GM12878 (cell line): ENCODE measurements at regions not wholly inside any gene's neighbourhood (a gene's known extent, or its start where the extent isn't known, plus 50 kb on each side); places are given as distances from the start of the nearest gene placed in this dataset.

Source experiments
- ATAC-seq: fragments of 200-7000 bp; cut with Tn5 transposase; 3 replicates; pipeline ENCODE4 v1.9.1; 2020; ENCODE audit warnings: mild to moderate bottlenecking, moderate library complexity
- BruUV-seq: library from RNA; stranded (reverse); fragments of 400-500 nt; replicated peaks from 2 replicates; lab custom pipeline; 2021; lab: Mats Ljungman, UMichigan
- CTCF ChIA-PET: fragments of 300-600 bp; sonication (Branson Sonifier 250); formaldehyde crosslinking; extraction: SDS; loops from one replicate; lab custom pipeline; 2021; ENCODE audit warnings: inconsistent platforms; lab: Yijun Ruan, JAX
- POLR2A ChIA-PET: fragments of 350-600 bp; formaldehyde crosslinking; extraction: SDS; loops from one replicate; lab custom pipeline; 2021; ENCODE audit warnings: inconsistent platforms; lab: Charles Lee
- RAD21 ChIA-PET: fragments of 300-600 bp; sonication (Branson Sonifier 250); formaldehyde crosslinking; loops from one replicate; lab custom pipeline; 2023; ENCODE audit warnings: antibody characterized with exemption; ENCODE audit not compliant: unreplicated experiment; lab: Charles Lee
- SMC1A ChIA-PET: fragments of 300-600 bp; sonication (Branson Sonifier 250); formaldehyde crosslinking; loops from one replicate; lab custom pipeline; 2023; ENCODE audit not compliant: unreplicated experiment, uncharacterized antibody; lab: Charles Lee
- DNase-seq: peaks from one replicate; pipeline ENCODE4 v3.0.0-alpha.2; 2011; ENCODE audit warnings: low read depth, low spot score
- FAIRE-seq: peaks from 3 replicates; lab custom pipeline; 2011; peaks lifted over from hg19 to GRCh38; lab: Jason Lieb, UNC
- H2AFZ ChIP-seq: 2 replicates; pipeline ENCODE4 v1.6.0; 2011; ENCODE audit warnings: low read depth, low read length, control low read depth; ENCODE audit not compliant: control insufficient read depth
- H3K27ac ChIP-seq: 2 replicates; pipeline ENCODE4 v1.5.1; 2011; ENCODE audit warnings: control low read depth; ENCODE audit not compliant: control insufficient read depth, insufficient read depth
- H3K27me3 ChIP-seq, 2 experiments: replicated peaks in 1 of 2; 2 replicates each; pipeline versions ENCODE4 v1.6.0 to v1.6.1; 2011; ENCODE audit warnings: low read length in 1 of 2; ENCODE audit not compliant: control insufficient read depth in 2 of 2, insufficient read depth in 2 of 2
- H3K36me3 ChIP-seq, 2 experiments: 2 replicates each; pipeline ENCODE4 v1.5.1; 2011; ENCODE audit warnings: low read length in 1 of 2; ENCODE audit not compliant: control insufficient read depth in 2 of 2, insufficient read depth in 2 of 2
- H3K4me1 ChIP-seq: 2 replicates; pipeline ENCODE4 v1.6.1; 2011; ENCODE audit warnings: mild to moderate bottlenecking, low read length, moderate library complexity, mixed read lengths; ENCODE audit not compliant: control insufficient read depth, insufficient read depth
- H3K4me2 ChIP-seq: 2 replicates; pipeline ENCODE4 v1.6.0; 2011; ENCODE audit warnings: control low read depth; ENCODE audit not compliant: control insufficient read depth, insufficient read depth
- H3K4me3 ChIP-seq: fragments of 200-600 bp; sonication (generic); 2 replicates; pipeline ENCODE4 v1.5.1; 2016
- H3K79me2 ChIP-seq: 2 replicates; pipeline ENCODE4 v1.6.0; 2011; ENCODE audit warnings: low read length; ENCODE audit not compliant: control insufficient read depth, insufficient read depth
- H3K9ac ChIP-seq: 2 replicates; pipeline ENCODE4 v1.8.0; 2011; ENCODE audit warnings: low read length, control low read depth, mixed read lengths; ENCODE audit not compliant: control insufficient read depth, insufficient read depth
- H3K9me3 ChIP-seq: replicated peaks from 3 replicates; pipeline ENCODE4 v1.5.1; 2011; ENCODE audit warnings: mild to moderate bottlenecking, low read length; ENCODE audit not compliant: control insufficient read depth, insufficient read depth
- H4K20me1 ChIP-seq: 2 replicates; pipeline ENCODE4 v1.6.0; 2011; ENCODE audit not compliant: control insufficient read depth, insufficient read depth
- BACH1 ChIP-seq: fragments of 450-650 bp; IDR thresholded peaks from 2 replicates; pipeline ENCODE4 v1.6.1; 2017; ENCODE audit warnings: mild to moderate bottlenecking, borderline replicate concordance
- CBX3 ChIP-seq: fragments of 200-600 bp; sonication (generic); IDR thresholded peaks from 2 replicates; pipeline ENCODE4 v1.6.1; 2016; ENCODE audit warnings: low read depth, borderline replicate concordance
- CHD2 ChIP-seq: IDR thresholded peaks from 2 replicates; pipeline ENCODE4 v1.6.1; 2011; ENCODE audit warnings: low read depth, low read length, improper control_type of control experiment, borderline replicate concordance
- DPF2 ChIP-seq: fragments of 450-650 bp; IDR thresholded peaks from 2 replicates; pipeline ENCODE4 v1.6.1; 2017; ENCODE audit warnings: mild to moderate bottlenecking
- EGR1 ChIP-seq, 2 experiments: IDR thresholded peaks; 1 replicate in 1 of 2; 2 replicates in 1 of 2; pipeline ENCODE4 v1.6.1; 2011 to 2012; ENCODE audit warnings: low read depth in 2 of 2, low read length in 2 of 2, borderline replicate concordance in 1 of 2, mild to moderate bottlenecking in 1 of 2, moderate library complexity in 1 of 2
- FOXK2 ChIP-seq: fragments of 450-650 bp; IDR thresholded peaks from 2 replicates; pipeline ENCODE4 v1.6.1; 2017; ENCODE audit warnings: mild to moderate bottlenecking, moderate library complexity
- HDAC2 ChIP-seq: fragments of 200-600 bp; sonication (generic); IDR thresholded peaks from 2 replicates; pipeline ENCODE4 v1.6.1; 2017
- IKZF1 ChIP-seq: fragments of 450-650 bp; conservative IDR thresholded peaks from 2 replicates; pipeline ENCODE4 v1.6.1; 2017; ENCODE audit warnings: antibody characterized with exemption, mild to moderate bottlenecking
- KDM1A ChIP-seq: fragments of 200-600 bp; sonication (generic); IDR thresholded peaks from 2 replicates; pipeline ENCODE4 v1.6.1; 2016; ENCODE audit warnings: borderline replicate concordance
- SREBF1 ChIP-seq: IDR thresholded peaks from 2 replicates; pipeline ENCODE4 v1.6.1; 2012; ENCODE audit warnings: mild to moderate bottlenecking, low read length
- ZNF24 ChIP-seq: fragments of 450-650 bp; IDR thresholded peaks from 2 replicates; pipeline ENCODE4 v1.6.1; 2017; ENCODE audit warnings: antibody characterized with exemption, mild to moderate bottlenecking
- WGBS: methylation state at CpG from one replicate; pipeline ENCODE4 v1.1.6; 2016; ENCODE audit warnings: low lambda C conversion rate; ENCODE audit not compliant: insufficient replicate concordance, insufficient coverage; ENCODE audit errors: missing lambda C conversion rate; 5-methylcytosine and 5-hydroxymethylcytosine counted together
- in situ Hi-C: fragments of 300-500 bp; cut with MboI; formaldehyde crosslinking; loops from 9 replicates; pipeline ENCODE4 v1.14.3; 2018; ENCODE audit warnings: mixed read lengths
- intact Hi-C: fragments of 100-400 bp; cut with micrococcal nuclease; formaldehyde crosslinking; loops from one replicate; pipeline ENCODE4 v1.14.2; 2022; ENCODE audit not compliant: unreplicated experiment
- TF ChIP-seq, protein P1 (sequence below): fragments of 450-650 bp; conservative IDR thresholded peaks from 2 replicates; pipeline ENCODE4 v1.6.1; 2017; ENCODE audit warnings: mild to moderate bottlenecking, moderate library complexity
- TF ChIP-seq, protein P2 (sequence below): IDR thresholded peaks from 2 replicates; pipeline ENCODE4 v1.6.1; 2011; ENCODE audit warnings: borderline replicate concordance, low read depth, mild to moderate bottlenecking, moderate library complexity, mixed read lengths, low read length; ENCODE audit not compliant: insufficient read depth; ENCODE audit errors: extremely low read length
- TF ChIP-seq, protein P3 (sequence below): IDR thresholded peaks from 2 replicates; pipeline ENCODE4 v1.6.1; 2012; ENCODE audit warnings: mild to moderate bottlenecking, low read depth, low read length

DNA sequence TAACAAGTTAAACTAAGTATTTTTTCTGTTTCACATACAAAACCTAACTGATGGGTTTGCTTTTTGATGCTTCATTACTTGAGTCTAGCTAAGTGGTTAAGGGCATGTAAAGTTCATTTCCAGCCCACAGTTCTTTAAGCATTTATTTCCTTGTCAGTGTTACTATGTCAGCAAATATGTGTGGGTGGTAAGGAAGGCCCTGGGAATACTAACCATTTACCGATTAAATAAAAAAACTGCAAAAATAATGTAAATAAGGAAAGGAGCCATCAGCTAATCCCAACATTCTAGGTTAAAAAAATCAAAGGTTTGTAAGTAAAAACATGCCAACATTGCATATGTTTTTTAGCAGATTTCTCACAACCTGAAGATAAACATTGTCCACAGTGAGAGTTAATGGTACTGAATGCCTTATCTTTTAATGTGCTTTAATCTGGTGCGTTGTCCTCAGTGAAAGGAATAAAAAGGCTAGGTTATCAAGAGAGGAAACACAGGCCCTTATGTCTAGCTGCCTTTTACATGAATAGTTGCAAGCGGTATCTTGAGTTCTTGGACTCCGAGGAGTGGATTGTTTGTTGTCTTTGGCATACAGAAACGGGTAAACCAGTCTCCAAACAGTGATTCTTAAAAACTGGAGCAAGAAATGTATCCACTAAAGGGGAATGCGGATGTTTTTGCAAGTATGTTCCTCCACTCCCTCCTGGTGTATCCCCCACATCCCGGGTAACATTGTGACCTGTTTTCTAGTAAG lies 949.6 kb upstream of the SLC10A2 start:
- Histone ChIP-seq H3K9ac (no peak overlapping the region), H3K36me3 (no peaks in the 10 kb centered on the region), H3K4me3 (no peak overlapping the region), H3K27me3 (no peaks in the 10 kb centered on the region), H2AFZ (no peak overlapping the region), H3K79me2 (no peaks in the 10 kb centered on the region), H3K27ac (no peak overlapping the region), H4K20me1 (no peaks in the 10 kb centered on the region), H3K4me1 (no peaks in the 10 kb centered on the region), H3K4me2 (no peak overlapping the region), H3K9me3 (no peaks in the 10 kb centered on the region)
- ATAC-seq, result no peak
- ChIA-PET POLR2A (no interaction called here), CTCF (interaction anchor here (0.9 kb wide), 1 partner anchor 11 kb away, joined by 4 read pairs; no protein-coding TSS in a partner anchor), RAD21 (no interaction called here), SMC1A (no interaction called here)
- TF ChIP-seq ZNF24, result no peak
- TF ChIP-seq BACH1, result no peak
- TF ChIP-seq FOXK2, result no peak
- TF ChIP-seq, protein P1, sequence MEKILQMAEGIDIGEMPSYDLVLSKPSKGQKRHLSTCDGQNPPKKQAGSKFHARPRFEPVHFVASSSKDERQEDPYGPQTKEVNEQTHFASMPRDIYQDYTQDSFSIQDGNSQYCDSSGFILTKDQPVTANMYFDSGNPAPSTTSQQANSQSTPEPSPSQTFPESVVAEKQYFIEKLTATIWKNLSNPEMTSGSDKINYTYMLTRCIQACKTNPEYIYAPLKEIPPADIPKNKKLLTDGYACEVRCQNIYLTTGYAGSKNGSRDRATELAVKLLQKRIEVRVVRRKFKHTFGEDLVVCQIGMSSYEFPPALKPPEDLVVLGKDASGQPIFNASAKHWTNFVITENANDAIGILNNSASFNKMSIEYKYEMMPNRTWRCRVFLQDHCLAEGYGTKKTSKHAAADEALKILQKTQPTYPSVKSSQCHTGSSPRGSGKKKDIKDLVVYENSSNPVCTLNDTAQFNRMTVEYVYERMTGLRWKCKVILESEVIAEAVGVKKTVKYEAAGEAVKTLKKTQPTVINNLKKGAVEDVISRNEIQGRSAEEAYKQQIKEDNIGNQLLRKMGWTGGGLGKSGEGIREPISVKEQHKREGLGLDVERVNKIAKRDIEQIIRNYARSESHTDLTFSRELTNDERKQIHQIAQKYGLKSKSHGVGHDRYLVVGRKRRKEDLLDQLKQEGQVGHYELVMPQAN, result no peak
- no peak for TF ChIP-seq HDAC2
- no peak for TF ChIP-seq KDM1A
- TF ChIP-seq IKZF1, result no peak
- TF ChIP-seq, protein P2, sequence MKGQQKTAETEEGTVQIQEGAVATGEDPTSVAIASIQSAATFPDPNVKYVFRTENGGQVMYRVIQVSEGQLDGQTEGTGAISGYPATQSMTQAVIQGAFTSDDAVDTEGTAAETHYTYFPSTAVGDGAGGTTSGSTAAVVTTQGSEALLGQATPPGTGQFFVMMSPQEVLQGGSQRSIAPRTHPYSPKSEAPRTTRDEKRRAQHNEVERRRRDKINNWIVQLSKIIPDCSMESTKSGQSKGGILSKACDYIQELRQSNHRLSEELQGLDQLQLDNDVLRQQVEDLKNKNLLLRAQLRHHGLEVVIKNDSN, result no peak
- TF ChIP-seq CBX3, result no peak
- TF ChIP-seq CHD2, result no peak
- TF ChIP-seq, protein P3, sequence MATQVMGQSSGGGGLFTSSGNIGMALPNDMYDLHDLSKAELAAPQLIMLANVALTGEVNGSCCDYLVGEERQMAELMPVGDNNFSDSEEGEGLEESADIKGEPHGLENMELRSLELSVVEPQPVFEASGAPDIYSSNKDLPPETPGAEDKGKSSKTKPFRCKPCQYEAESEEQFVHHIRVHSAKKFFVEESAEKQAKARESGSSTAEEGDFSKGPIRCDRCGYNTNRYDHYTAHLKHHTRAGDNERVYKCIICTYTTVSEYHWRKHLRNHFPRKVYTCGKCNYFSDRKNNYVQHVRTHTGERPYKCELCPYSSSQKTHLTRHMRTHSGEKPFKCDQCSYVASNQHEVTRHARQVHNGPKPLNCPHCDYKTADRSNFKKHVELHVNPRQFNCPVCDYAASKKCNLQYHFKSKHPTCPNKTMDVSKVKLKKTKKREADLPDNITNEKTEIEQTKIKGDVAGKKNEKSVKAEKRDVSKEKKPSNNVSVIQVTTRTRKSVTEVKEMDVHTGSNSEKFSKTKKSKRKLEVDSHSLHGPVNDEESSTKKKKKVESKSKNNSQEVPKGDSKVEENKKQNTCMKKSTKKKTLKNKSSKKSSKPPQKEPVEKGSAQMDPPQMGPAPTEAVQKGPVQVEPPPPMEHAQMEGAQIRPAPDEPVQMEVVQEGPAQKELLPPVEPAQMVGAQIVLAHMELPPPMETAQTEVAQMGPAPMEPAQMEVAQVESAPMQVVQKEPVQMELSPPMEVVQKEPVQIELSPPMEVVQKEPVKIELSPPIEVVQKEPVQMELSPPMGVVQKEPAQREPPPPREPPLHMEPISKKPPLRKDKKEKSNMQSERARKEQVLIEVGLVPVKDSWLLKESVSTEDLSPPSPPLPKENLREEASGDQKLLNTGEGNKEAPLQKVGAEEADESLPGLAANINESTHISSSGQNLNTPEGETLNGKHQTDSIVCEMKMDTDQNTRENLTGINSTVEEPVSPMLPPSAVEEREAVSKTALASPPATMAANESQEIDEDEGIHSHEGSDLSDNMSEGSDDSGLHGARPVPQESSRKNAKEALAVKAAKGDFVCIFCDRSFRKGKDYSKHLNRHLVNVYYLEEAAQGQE, result no peak
- TF ChIP-seq SREBF1, result no peak
- TF ChIP-seq EGR1 (IDR thresholded peaks at IDR 0.05; ENCODE audit: borderline replicate concordance in 1 of 2, low read depth in 2 of 2, low read length in 2 of 2), result no peak
- TF ChIP-seq DPF2, result no peak
- in situ Hi-C loops, result no loop called here
- 17% methylated on average over 7 of the region's 7 CpGs for WGBS
- intact Hi-C loops, result no loop called here
- DNase-seq, result no peak
- FAIRE-seq, result no peak
- BruUV-seq, result no TSS peak
